Activated CD4-positive, alpha-beta memory T cell treated with anti-CD3 and anti-CD28 coated beads for 36 hours (primary cell): ENCODE measurements at regions not wholly inside any gene's neighbourhood (a gene's known extent, or its start where the extent isn't known, plus 50 kb on each side); places are given as distances from the start of the nearest gene placed in this dataset.

Source experiments
- CTCF ChIA-PET: fragments of 350-600 bp; sonication (Branson Sonifier 250); formaldehyde crosslinking; loops from one replicate; lab custom pipeline; 2021; ENCODE audit warnings: antibody characterized with exemption, inconsistent platforms; lab: Charles Lee
- POLR2A ChIA-PET: fragments of 350-600 bp; sonication (Branson Sonifier 250); formaldehyde crosslinking; loops from one replicate; lab custom pipeline; 2021; ENCODE audit warnings: antibody characterized with exemption; lab: Charles Lee
- DNase-seq: peaks from one replicate; pipeline ENCODE4 v3.0.0-alpha.2; 2020
- H3K27ac Mint-ChIP-seq: one replicate; pipeline ENCODE4 v1.8.0; 2021; ENCODE audit warnings: mixed read lengths
- H3K27me3 Mint-ChIP-seq: one replicate; pipeline ENCODE4 v1.8.0; 2021; ENCODE audit warnings: mixed read lengths
- H3K36me3 Mint-ChIP-seq: one replicate; pipeline ENCODE4 v1.8.0; 2021; ENCODE audit warnings: mixed read lengths
- H3K4me1 Mint-ChIP-seq: one replicate; pipeline ENCODE4 v1.8.0; 2021; ENCODE audit warnings: low read depth, mixed read lengths
- H3K4me3 Mint-ChIP-seq: one replicate; pipeline ENCODE4 v1.8.0; 2021; ENCODE audit warnings: mild to moderate bottlenecking, mixed read lengths
- H3K9me3 Mint-ChIP-seq: one replicate; pipeline ENCODE4 v1.8.0; 2021; ENCODE audit warnings: mixed read lengths
- intact Hi-C: fragments of 100-400 bp; cut with micrococcal nuclease; formaldehyde crosslinking; loops from one replicate; pipeline ENCODE4 v1.15.1; 2023

- ChIA-PET CTCF (no interaction called here), POLR2A (interaction anchor here (0.6 kb wide), 1 partner anchor 1529 kb away, joined by 3 read pairs; no protein-coding TSS in a partner anchor)
- Mint-ChIP-seq H3K36me3 (no peaks in the 10 kb centered on the region), H3K27ac (no peak overlapping the region), H3K27me3 (peaks cover 14% of the 10 kb centered on the region), H3K4me1 (no peaks in the 10 kb centered on the region), H3K4me3 (no peak overlapping the region), H3K9me3 (no peaks in the 10 kb centered on the region)
- no peak for DNase-seq
- intact Hi-C loops: no loop called here
Observed at GRCh38 chr20:23289724-23290395, 60.7 kb upstream of the NXT1 start.

GRCh38 chr20:23289249-23289648, 61.3 kb upstream of the NXT1 start:
- DNase-seq: no peak
- ChIA-PET CTCF (no interaction called here), POLR2A (no interaction called here)
- Mint-ChIP-seq H3K4me1 (no peaks in the 10 kb centered on the region), H3K36me3 (no peaks in the 10 kb centered on the region), H3K27me3 (peaks cover 15% of the 10 kb centered on the region), H3K9me3 (no peaks in the 10 kb centered on the region), H3K4me3 (no peak overlapping the region), H3K27ac (no peak overlapping the region)
- intact Hi-C loops: no loop called here

- POLR2A ChIA-PET: no interaction called here
- intact Hi-C loops: no loop called here
- CTCF ChIA-PET: no interaction called here
- H3K27me3 Mint-ChIP-seq: peaks cover 19% of the 10 kb centered on the region
- no peaks in the 10 kb centered on the region for H3K4me1 Mint-ChIP-seq
- no peak overlapping the region for H3K27ac Mint-ChIP-seq
- no peak overlapping the region for H3K4me3 Mint-ChIP-seq
- no peaks in the 10 kb centered on the region for H3K36me3 Mint-ChIP-seq
- DNase-seq: no peak
- no peaks in the 10 kb centered on the region for H3K9me3 Mint-ChIP-seq
Observed at GRCh38 chr20:23287354-23288190, 63.0 kb upstream of the NXT1 start.

- intact Hi-C loops: no loop called here
Observed at GRCh38 chr20:23286346-23286745, 64.2 kb upstream of the NXT1 start.

GRCh38 chr20:23285536-23285935, 65.1 kb upstream of the NXT1 start:
- intact Hi-C loops: no loop called here
- DNase-seq: no peak
- Mint-ChIP-seq H3K4me3 (no peak overlapping the region), H3K36me3 (no peaks in the 10 kb centered on the region), H3K27ac (no peak overlapping the region), H3K4me1 (no peaks in the 10 kb centered on the region), H3K27me3 (peaks cover 12% of the 10 kb centered on the region), H3K9me3 (no peaks in the 10 kb centered on the region)
- ChIA-PET CTCF (no interaction called here), POLR2A (no interaction called here)

More at GRCh38 chr20:23286346-23286745, 64.2 kb upstream of the NXT1 start:
- no peak for DNase-seq
- ChIA-PET CTCF (no interaction called here), POLR2A (no interaction called here)
- Mint-ChIP-seq H3K9me3 (no peaks in the 10 kb centered on the region), H3K4me1 (no peaks in the 10 kb centered on the region), H3K27me3 (peaks cover 19% of the 10 kb centered on the region), H3K36me3 (no peaks in the 10 kb centered on the region), H3K4me3 (no peak overlapping the region), H3K27ac (no peak overlapping the region)

- DNase-seq: no peak
- H3K4me3 Mint-ChIP-seq: no peak overlapping the region
- intact Hi-C loops: no loop called here
- ChIA-PET POLR2A (no interaction called here), CTCF (no interaction called here)
- H3K27ac Mint-ChIP-seq: no peak overlapping the region
- H3K36me3 Mint-ChIP-seq: no peaks in the 10 kb centered on the region
- peaks cover 10% of the 10 kb centered on the region for H3K27me3 Mint-ChIP-seq
- no peaks in the 10 kb centered on the region for H3K4me1 Mint-ChIP-seq
- no peaks in the 10 kb centered on the region for H3K9me3 Mint-ChIP-seq
Observed at GRCh38 chr20:23284009-23284408, 66.6 kb upstream of the NXT1 start.

- Mint-ChIP-seq H3K27me3 (peaks cover 8% of the 10 kb centered on the region), H3K27ac (no peak overlapping the region), H3K4me1 (no peaks in the 10 kb centered on the region), H3K4me3 (no peak overlapping the region), H3K36me3 (no peaks in the 10 kb centered on the region), H3K9me3 (no peaks in the 10 kb centered on the region)
- intact Hi-C loops: no loop called here
- DNase-seq: no peak
- POLR2A ChIA-PET: no interaction called here
- CTCF ChIA-PET: no interaction called here
Observed at GRCh38 chr20:23283096-23283850, 67.3 kb upstream of the NXT1 start.

GRCh38 chr20:23282546-23282945, 68.0 kb upstream of the NXT1 start:
- CTCF ChIA-PET: interaction anchor here (0.6 kb wide), 1 partner anchor 90 kb away, joined by 3 read pairs; no protein-coding TSS in a partner anchor
- Mint-ChIP-seq H3K9me3 (no peaks in the 10 kb centered on the region), H3K27me3 (peaks cover 5% of the 10 kb centered on the region), H3K4me1 (no peaks in the 10 kb centered on the region), H3K36me3 (no peaks in the 10 kb centered on the region), H3K27ac (no peak overlapping the region), H3K4me3 (no peak overlapping the region)
- POLR2A ChIA-PET: no interaction called here
- intact Hi-C loops: no loop called here
- no peak for DNase-seq

- intact Hi-C loops: no loop called here
- H3K27ac Mint-ChIP-seq: no peak overlapping the region
- CTCF ChIA-PET: interaction anchor here (0.6 kb wide), 1 partner anchor 90 kb away, joined by 3 read pairs; no protein-coding TSS in a partner anchor
- no peak for DNase-seq
- no peaks in the 10 kb centered on the region for H3K36me3 Mint-ChIP-seq
- H3K4me1 Mint-ChIP-seq: no peaks in the 10 kb centered on the region
- POLR2A ChIA-PET: no interaction called here
- peaks cover 6% of the 10 kb centered on the region for H3K27me3 Mint-ChIP-seq
- H3K9me3 Mint-ChIP-seq: no peaks in the 10 kb centered on the region
- H3K4me3 Mint-ChIP-seq: no peak overlapping the region
Observed at GRCh38 chr20:23282111-23282510, 68.5 kb upstream of the NXT1 start.

- H3K9me3 Mint-ChIP-seq: no peaks in the 10 kb centered on the region
- peaks cover 6% of the 10 kb centered on the region for H3K27me3 Mint-ChIP-seq
- no peak for DNase-seq
- H3K4me1 Mint-ChIP-seq: no peaks in the 10 kb centered on the region
- no peak overlapping the region for H3K27ac Mint-ChIP-seq
- H3K36me3 Mint-ChIP-seq: no peaks in the 10 kb centered on the region
- no peak overlapping the region for H3K4me3 Mint-ChIP-seq
- CTCF ChIA-PET: no interaction called here
- POLR2A ChIA-PET: no interaction called here
- intact Hi-C loops: no loop called here
Observed at GRCh38 chr20:23279836-23280235, 70.8 kb upstream of the NXT1 start.

GRCh38 chr20:23278172-23278571, 72.4 kb upstream of the NXT1 start:
- ChIA-PET CTCF (no interaction called here), POLR2A (no interaction called here)
- DNase-seq: no peak
- Mint-ChIP-seq H3K4me3 (no peak overlapping the region), H3K36me3 (no peaks in the 10 kb centered on the region), H3K27ac (no peak overlapping the region), H3K27me3 (peaks cover 1% of the 10 kb centered on the region), H3K9me3 (no peaks in the 10 kb centered on the region), H3K4me1 (no peaks in the 10 kb centered on the region)
- intact Hi-C loops: no loop called here

GRCh38 chr20:23277316-23277715, 73.3 kb upstream of the NXT1 start:
- no peak overlapping the region for H3K4me3 Mint-ChIP-seq
- intact Hi-C loops: no loop called here
- CTCF ChIA-PET: no interaction called here
- no peak overlapping the region for H3K27ac Mint-ChIP-seq
- peaks cover 1% of the 10 kb centered on the region for H3K27me3 Mint-ChIP-seq
- H3K4me1 Mint-ChIP-seq: no peaks in the 10 kb centered on the region
- no peaks in the 10 kb centered on the region for H3K36me3 Mint-ChIP-seq
- no peaks in the 10 kb centered on the region for H3K9me3 Mint-ChIP-seq
- POLR2A ChIA-PET: no interaction called here
- no peak for DNase-seq
